ENCODE measurements at regions not wholly inside any gene's neighbourhood (a gene's known extent, or its start where the extent isn't known, plus 50 kb on each side); places are given as distances from the start of the nearest gene placed in this dataset.

DNA sequence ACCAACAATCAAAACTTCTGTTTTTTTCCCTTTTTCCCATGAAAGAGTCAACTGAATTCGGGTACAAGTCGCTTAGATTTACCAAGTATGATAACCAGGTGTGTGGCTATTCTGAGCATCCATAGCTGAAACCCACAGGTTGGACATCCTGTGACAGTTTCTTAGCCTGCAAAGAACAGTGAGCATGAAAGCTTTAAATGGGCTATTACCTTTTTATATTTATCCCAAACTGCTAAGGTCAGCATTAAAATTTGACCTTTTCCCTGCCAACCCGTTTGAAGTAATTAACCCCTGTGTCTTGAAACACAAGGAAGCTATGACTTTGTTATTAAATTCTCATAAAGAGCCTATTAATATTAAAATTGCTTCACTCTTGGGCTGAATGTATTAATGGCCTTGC is 1065.0 kb upstream of the RBFOX1 start:
- Histone ChIP-seq H3K36me3 (ENCODE audit: control insufficient read depth in 1 of 2, insufficient read depth in 2 of 2, low read length in 2 of 2) (no peaks in the 10 kb centered on the region), H3K9ac (ENCODE audit: low read length) (no peak overlapping the region), H4K12ac (ENCODE audit: low read depth, low read length) (no peak overlapping the region), H3K4me1 (ENCODE audit: control insufficient read depth in 1 of 2, insufficient read depth in 2 of 2, low read length in 2 of 2) (no peaks in the 10 kb centered on the region), H2BK12ac (ENCODE audit: low read length) (no peak overlapping the region), H3K23ac (ENCODE audit: low read length) (no peak overlapping the region), H4K91ac (ENCODE audit: low read depth, low read length) (no peak overlapping the region), H3K18ac (ENCODE audit: low read length) (no peak overlapping the region), H3K4me2 (ENCODE audit: low read length) (no peak overlapping the region), H2AFZ (ENCODE audit: insufficient read depth, low read length, poor library complexity) (no peak overlapping the region), H2BK5ac (ENCODE audit: low read depth, low read length, poor library complexity) (no peak overlapping the region), H3K27me3 (ENCODE audit: insufficient read depth, low read length) (no peaks in the 10 kb centered on the region), H3K9me3 (ENCODE audit: insufficient read depth, low read depth, low read length) (no peaks in the 10 kb centered on the region), H2BK120ac (ENCODE audit: insufficient read depth, low read length, poor library complexity) (no peak overlapping the region), H3K79me2 (ENCODE audit: control insufficient read depth, insufficient read depth, low read length, poor library complexity) (no peaks in the 10 kb centered on the region), H3K4me3 (ENCODE audit: low read depth, low read length) (no peak overlapping the region), H3K4ac (ENCODE audit: low read depth, low read length) (no peak overlapping the region), H3K27ac (ENCODE audit: low read depth, low read length) (no peak overlapping the region), H3K14ac (ENCODE audit: low read length) (no peak overlapping the region), H4K8ac (ENCODE audit: low read depth, low read length) (no peak overlapping the region), H2AK5ac (ENCODE audit: low read length) (no peak overlapping the region), H3K79me1 (ENCODE audit: low read length) (no peaks in the 10 kb centered on the region)
- no CpG with 5 or more reads among the region's 3 CpGs for WGBS (ENCODE audit: extremely low coverage, insufficient coverage, insufficient read length)
- no peak for DNase-seq

DNA sequence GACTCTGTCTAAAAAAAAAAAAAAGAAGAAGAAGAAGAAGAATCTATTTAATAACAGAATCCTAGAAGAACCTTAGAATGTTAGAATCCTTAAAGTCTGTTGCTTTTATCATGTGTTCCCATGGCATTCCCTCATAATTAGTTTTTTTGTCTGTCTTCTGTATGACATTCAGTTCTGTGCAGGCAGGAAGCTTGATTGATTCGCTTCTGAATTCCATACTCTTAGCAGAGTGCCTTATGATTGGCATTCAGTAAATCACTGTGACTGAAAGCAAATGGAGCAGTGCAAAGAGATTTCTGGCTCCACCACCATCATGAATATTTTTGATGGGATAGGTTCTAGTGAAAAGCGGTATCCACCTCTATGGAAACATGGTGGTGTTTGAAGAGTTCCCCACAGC is 1065.9 kb upstream of the RBFOX1 start:
- H3K4me3 ChIP-seq (ENCODE audit: low read depth, low read length): no peak overlapping the region
- no peaks in the 10 kb centered on the region for H3K79me1 ChIP-seq (ENCODE audit: low read length)
- no peak overlapping the region for H4K12ac ChIP-seq (ENCODE audit: low read depth, low read length)
- H3K18ac ChIP-seq (ENCODE audit: low read length): no peak overlapping the region
- no peak overlapping the region for H3K27ac ChIP-seq (ENCODE audit: low read depth, low read length)
- no CpG with 5 or more reads among the region's 2 CpGs for WGBS (ENCODE audit: extremely low coverage, insufficient coverage, insufficient read length)
- no peak overlapping the region for H3K4me2 ChIP-seq (ENCODE audit: low read length)
- no peak overlapping the region for H2AFZ ChIP-seq (ENCODE audit: insufficient read depth, low read length, poor library complexity)
- H3K79me2 ChIP-seq (ENCODE audit: control insufficient read depth, insufficient read depth, low read length, poor library complexity): no peaks in the 10 kb centered on the region
- H3K4me1 ChIP-seq (ENCODE audit: control insufficient read depth in 1 of 2, insufficient read depth in 2 of 2, low read length in 2 of 2): no peaks in the 10 kb centered on the region
- no peak overlapping the region for H4K91ac ChIP-seq (ENCODE audit: low read depth, low read length)
- H3K23ac ChIP-seq (ENCODE audit: low read length): no peak overlapping the region
- no peak for DNase-seq
- no peak overlapping the region for H3K14ac ChIP-seq (ENCODE audit: low read length)
- H2AK5ac ChIP-seq (ENCODE audit: low read length): no peak overlapping the region
- no peak overlapping the region for H3K9ac ChIP-seq (ENCODE audit: low read length)
- H2BK120ac ChIP-seq (ENCODE audit: insufficient read depth, low read length, poor library complexity): no peak overlapping the region
- no peak overlapping the region for H2BK12ac ChIP-seq (ENCODE audit: low read length)
- no peaks in the 10 kb centered on the region for H3K27me3 ChIP-seq (ENCODE audit: insufficient read depth, low read length)
- H4K8ac ChIP-seq (ENCODE audit: low read depth, low read length): no peak overlapping the region
- H3K4ac ChIP-seq (ENCODE audit: low read depth, low read length): no peak overlapping the region
- no peak overlapping the region for H2BK5ac ChIP-seq (ENCODE audit: low read depth, low read length, poor library complexity)
- no peaks in the 10 kb centered on the region for H3K36me3 ChIP-seq (ENCODE audit: control insufficient read depth in 1 of 2, insufficient read depth in 2 of 2, low read length in 2 of 2)
- no peaks in the 10 kb centered on the region for H3K9me3 ChIP-seq (ENCODE audit: insufficient read depth, low read depth, low read length)

DNA sequence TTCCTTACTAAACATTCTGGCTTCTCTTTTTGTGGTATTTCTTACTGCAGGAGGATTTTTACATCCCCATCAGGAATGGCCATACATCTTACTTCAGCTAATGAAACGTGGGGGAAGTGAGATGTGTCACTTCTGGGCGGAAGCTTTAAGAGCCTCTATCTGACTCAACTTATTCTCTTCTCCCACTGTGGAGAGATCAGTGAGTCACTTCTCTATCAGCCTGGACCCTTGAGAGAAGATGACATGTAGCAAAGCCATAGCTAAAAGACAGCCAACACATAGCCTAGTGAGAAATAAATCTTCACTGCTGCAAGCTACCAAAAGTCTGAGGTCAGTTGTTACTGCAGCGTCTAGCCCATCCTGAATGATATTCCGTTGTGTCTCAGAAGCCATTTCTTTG is 1066.7 kb upstream of the RBFOX1 start:
- no peaks in the 10 kb centered on the region for H3K79me2 ChIP-seq (ENCODE audit: control insufficient read depth, insufficient read depth, low read length, poor library complexity)
- H2BK120ac ChIP-seq (ENCODE audit: insufficient read depth, low read length, poor library complexity): no peak overlapping the region
- no peak overlapping the region for H3K4ac ChIP-seq (ENCODE audit: low read depth, low read length)
- no peak overlapping the region for H3K18ac ChIP-seq (ENCODE audit: low read length)
- H3K36me3 ChIP-seq (ENCODE audit: control insufficient read depth in 1 of 2, insufficient read depth in 2 of 2, low read length in 2 of 2): no peaks in the 10 kb centered on the region
- H3K4me3 ChIP-seq (ENCODE audit: low read depth, low read length): no peak overlapping the region
- no peak overlapping the region for H2BK5ac ChIP-seq (ENCODE audit: low read depth, low read length, poor library complexity)
- no peak overlapping the region for H4K91ac ChIP-seq (ENCODE audit: low read depth, low read length)
- H4K8ac ChIP-seq (ENCODE audit: low read depth, low read length): no peak overlapping the region
- DNase-seq: no peak
- no peak overlapping the region for H3K4me2 ChIP-seq (ENCODE audit: low read length)
- no peak overlapping the region for H3K9ac ChIP-seq (ENCODE audit: low read length)
- no peaks in the 10 kb centered on the region for H3K27me3 ChIP-seq (ENCODE audit: insufficient read depth, low read length)
- H3K9me3 ChIP-seq (ENCODE audit: insufficient read depth, low read depth, low read length): no peaks in the 10 kb centered on the region
- no peak overlapping the region for H3K23ac ChIP-seq (ENCODE audit: low read length)
- WGBS (ENCODE audit: extremely low coverage, insufficient coverage, insufficient read length): no CpG with 5 or more reads among the region's 4 CpGs
- H3K4me1 ChIP-seq (ENCODE audit: control insufficient read depth in 1 of 2, insufficient read depth in 2 of 2, low read length in 2 of 2): no peaks in the 10 kb centered on the region
- H3K79me1 ChIP-seq (ENCODE audit: low read length): no peaks in the 10 kb centered on the region
- no peak overlapping the region for H3K27ac ChIP-seq (ENCODE audit: low read depth, low read length)
- H2AFZ ChIP-seq (ENCODE audit: insufficient read depth, low read length, poor library complexity): no peak overlapping the region
- no peak overlapping the region for H3K14ac ChIP-seq (ENCODE audit: low read length)
- H2AK5ac ChIP-seq (ENCODE audit: low read length): no peak overlapping the region
- H4K12ac ChIP-seq (ENCODE audit: low read depth, low read length): no peak overlapping the region
- no peak overlapping the region for H2BK12ac ChIP-seq (ENCODE audit: low read length)

GRCh38 chr16:6258056-6258455 is 1074.6 kb upstream of the RBFOX1 start:
- Histone ChIP-seq H3K4me2 (ENCODE audit: low read length) (no peak overlapping the region), H3K23ac (ENCODE audit: low read length) (no peak overlapping the region), H4K91ac (ENCODE audit: low read depth, low read length) (no peak overlapping the region), H2BK120ac (ENCODE audit: insufficient read depth, low read length, poor library complexity) (no peak overlapping the region), H3K9me3 (ENCODE audit: insufficient read depth, low read depth, low read length) (no peaks in the 10 kb centered on the region), H3K79me1 (ENCODE audit: low read length) (no peaks in the 10 kb centered on the region), H3K36me3 (ENCODE audit: control insufficient read depth in 1 of 2, insufficient read depth in 2 of 2, low read length in 2 of 2) (no peaks in the 10 kb centered on the region), H3K14ac (ENCODE audit: low read length) (no peak overlapping the region), H4K8ac (ENCODE audit: low read depth, low read length) (no peak overlapping the region), H3K27ac (ENCODE audit: low read depth, low read length) (no peak overlapping the region), H3K4me3 (ENCODE audit: low read depth, low read length) (no peak overlapping the region), H3K27me3 (ENCODE audit: insufficient read depth, low read length) (no peaks in the 10 kb centered on the region), H2BK5ac (ENCODE audit: low read depth, low read length, poor library complexity) (no peak overlapping the region), H3K4ac (ENCODE audit: low read depth, low read length) (no peak overlapping the region), H2AFZ (ENCODE audit: insufficient read depth, low read length, poor library complexity) (no peak overlapping the region), H3K18ac (ENCODE audit: low read length) (no peak overlapping the region), H2BK12ac (ENCODE audit: low read length) (no peak overlapping the region), H3K79me2 (ENCODE audit: control insufficient read depth, insufficient read depth, low read length, poor library complexity) (no peaks in the 10 kb centered on the region), H3K9ac (ENCODE audit: low read length) (no peak overlapping the region), H2AK5ac (ENCODE audit: low read length) (no peak overlapping the region), H3K4me1 (ENCODE audit: control insufficient read depth in 1 of 2, insufficient read depth in 2 of 2, low read length in 2 of 2) (no peaks in the 10 kb centered on the region), H4K12ac (ENCODE audit: low read depth, low read length) (no peak overlapping the region)
- no CpG with 5 or more reads among the region's 3 CpGs for WGBS (ENCODE audit: extremely low coverage, insufficient coverage, insufficient read length)
- DNase-seq: no peak
